ENCODE measurements at regions not wholly inside any gene's neighbourhood (a gene's known extent, or its start where the extent isn't known, plus 50 kb on each side); places are given as distances from the start of the nearest gene placed in this dataset.

- no peak for TF ChIP-seq CTCF (IDR thresholded peaks at IDR 0.05)
- DNase-seq (ENCODE audit: low spot score) (no peak), ATAC-seq (ENCODE audit: low FRiP score) (no peak)
Observed at GRCh38 chr1:234996245-234996757, 132.3 kb downstream of the TOMM20 start.

GRCh38 chr1:234994436-234995295 is 134.0 kb downstream of the TOMM20 start:
- DNase-seq (ENCODE audit: low spot score) = no peak
- no peak for ATAC-seq (ENCODE audit: low FRiP score)
- no peak for TF ChIP-seq CTCF (IDR thresholded peaks at IDR 0.05)

- ATAC-seq (ENCODE audit: low FRiP score) (no peak), DNase-seq (ENCODE audit: low spot score) (no peak)
- TF ChIP-seq CTCF (IDR thresholded peaks at IDR 0.05) = no peak
Observed at GRCh38 chr1:234992065-234992464, 136.6 kb downstream of the TOMM20 start.

GRCh38 chr1:234990874-234991801 is 137.5 kb downstream of the TOMM20 start:
- TF ChIP-seq CTCF (IDR thresholded peaks at IDR 0.05) = no peak
- DNase-seq (ENCODE audit: low spot score) = no peak
- no peak for ATAC-seq (ENCODE audit: low FRiP score)

DNA sequence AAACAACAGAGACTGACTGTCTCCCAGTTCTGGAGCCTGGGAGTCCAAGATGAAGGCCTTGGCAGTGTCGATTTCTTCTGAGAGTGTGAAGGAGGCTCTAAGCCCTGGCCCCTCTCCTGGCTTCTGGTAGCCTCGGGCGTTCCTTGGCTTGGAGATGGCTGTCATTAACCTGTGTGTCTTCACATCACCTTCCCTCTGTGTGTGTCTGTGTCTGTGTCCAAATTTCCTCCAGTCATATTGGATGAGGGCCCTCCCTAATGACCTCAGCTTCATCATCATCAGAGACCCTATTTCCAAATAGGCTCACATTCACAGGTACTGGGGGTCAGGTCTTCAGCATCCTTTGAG is 138.3 kb downstream of the TOMM20 start:
- ATAC-seq (ENCODE audit: low FRiP score) (no peak), DNase-seq (ENCODE audit: low spot score) (no peak)
- TF ChIP-seq CTCF (IDR thresholded peaks at IDR 0.05) = no peak

- no peak for TF ChIP-seq CTCF (IDR thresholded peaks at IDR 0.05)
- ATAC-seq (ENCODE audit: low FRiP score) (no peak), DNase-seq (ENCODE audit: low spot score) (no peak)
Observed at GRCh38 chr1:234989479-234990327, 138.9 kb downstream of the TOMM20 start.
